Astrocyte (in vitro differentiated cells and primary cell): ENCODE measurements at regions not wholly inside any gene's neighbourhood (a gene's known extent, or its start where the extent isn't known, plus 50 kb on each side); places are given as distances from the start of the nearest gene placed in this dataset.
"Not testable (repeated sequence)": the region's sequence is repeated elsewhere in the genome, so short reads cannot be mapped to it uniquely, and the experiment has no call there.

Experiments
- DNase-seq: peaks from one replicate; pipeline ENCODE4 v3.0.0-alpha.2; 2010; ENCODE audit warnings: low read depth
- FAIRE-seq: peaks from 2 replicates; lab custom pipeline; 2011; peaks lifted over from hg19 to GRCh38; lab: Jason Lieb, UNC
- H2AFZ ChIP-seq: 2 replicates; pipeline ENCODE4 v1.6.0; 2012; ENCODE audit warnings: low read depth, low read length, inconsistent platforms
- H3K27ac ChIP-seq: 2 replicates; pipeline ENCODE4 v1.5.1; 2011; ENCODE audit warnings: low read depth, low read length, inconsistent platforms
- H3K27me3 ChIP-seq: 2 replicates; pipeline ENCODE4 v1.6.0; 2011; ENCODE audit warnings: low read length, inconsistent platforms; ENCODE audit not compliant: insufficient read depth
- H3K36me3 ChIP-seq: 2 replicates; pipeline ENCODE4 v1.5.1; 2011; ENCODE audit warnings: low read length, inconsistent platforms; ENCODE audit not compliant: insufficient read depth
- H3K4me1 ChIP-seq: 2 replicates; pipeline ENCODE4 v1.5.1; 2011; ENCODE audit warnings: low read length, inconsistent platforms; ENCODE audit not compliant: insufficient read depth
- H3K4me2 ChIP-seq: 2 replicates; pipeline ENCODE4 v1.6.0; 2012; ENCODE audit warnings: low read length, inconsistent platforms
- H3K4me3 ChIP-seq: 2 replicates; pipeline ENCODE4 v1.5.1; 2011; ENCODE audit warnings: low read depth, mild to moderate bottlenecking, low read length, inconsistent platforms; ENCODE audit not compliant: insufficient read depth
- H3K79me2 ChIP-seq: 2 replicates; pipeline ENCODE4 v1.6.0; 2012; ENCODE audit warnings: mild to moderate bottlenecking, low read length, inconsistent platforms; ENCODE audit not compliant: insufficient read depth
- H3K9ac ChIP-seq: 2 replicates; pipeline ENCODE4 v1.6.0; 2012; ENCODE audit warnings: mild to moderate bottlenecking, low read length, inconsistent platforms
- H3K9me3 ChIP-seq: 2 replicates; pipeline ENCODE4 v1.5.1; 2012; ENCODE audit warnings: low read depth, mild to moderate bottlenecking, low read length, inconsistent platforms; ENCODE audit not compliant: insufficient read depth
- H4K20me1 ChIP-seq: 2 replicates; pipeline ENCODE4 v1.6.0; 2012; ENCODE audit warnings: low read length, inconsistent platforms; ENCODE audit not compliant: insufficient read depth
- H3K27ac Mint-ChIP-seq: one replicate; pipeline ENCODE4 v1.8.0; 2021; ENCODE audit warnings: mild to moderate bottlenecking, mixed read lengths; ENCODE audit not compliant: unreplicated experiment
- H3K27me3 Mint-ChIP-seq: one replicate; pipeline ENCODE4 v1.8.0; 2021; ENCODE audit warnings: low read depth, mixed read lengths; ENCODE audit not compliant: unreplicated experiment
- H3K36me3 Mint-ChIP-seq: one replicate; pipeline ENCODE4 v1.8.0; 2021; ENCODE audit warnings: low read depth, mixed read lengths; ENCODE audit not compliant: unreplicated experiment
- H3K4me1 Mint-ChIP-seq: one replicate; pipeline ENCODE4 v1.8.0; 2021; ENCODE audit warnings: low read depth, mixed read lengths; ENCODE audit not compliant: unreplicated experiment
- H3K4me3 Mint-ChIP-seq: one replicate; pipeline ENCODE4 v1.8.0; 2021; ENCODE audit warnings: mild to moderate bottlenecking, moderate library complexity, mixed read lengths; ENCODE audit not compliant: unreplicated experiment
- H3K9me3 Mint-ChIP-seq: one replicate; pipeline ENCODE4 v1.8.0; 2021; ENCODE audit warnings: mild to moderate bottlenecking, mixed read lengths; ENCODE audit not compliant: unreplicated experiment
- EZH2 ChIP-seq: IDR thresholded peaks from 2 replicates; pipeline ENCODE4 v1.6.1; 2012; ENCODE audit warnings: mild to moderate bottlenecking, low read length, inconsistent platforms; ENCODE audit not compliant: insufficient read depth
- TF ChIP-seq, protein P1 (sequence below): IDR thresholded peaks from 2 replicates; pipeline ENCODE4 v1.5.1; 2011; ENCODE audit warnings: low read depth, mild to moderate bottlenecking, inconsistent platforms, low read length, moderate library complexity; ENCODE audit not compliant: insufficient read depth

- Mint-ChIP-seq H3K4me3 (no peak overlapping the region), H3K4me1 (no peaks in the 10 kb centered on the region)
- DNase-seq, result no peak
Observed at GRCh38 chrX:25754399-25754798, 383.7 kb upstream of the MAGEB18 start.

GRCh38 chrX:25755194-25755593 lies 382.9 kb upstream of the MAGEB18 start:
- Histone ChIP-seq H4K20me1 (no peaks in the 10 kb centered on the region), H3K9ac (no peak overlapping the region), H2AFZ (no peak overlapping the region), H3K36me3 (no peaks in the 10 kb centered on the region), H3K4me2 (no peak overlapping the region), H3K4me1 (no peaks in the 10 kb centered on the region), H3K27me3 (no peaks in the 10 kb centered on the region), H3K9me3 (no peaks in the 10 kb centered on the region), H3K4me3 (no peak overlapping the region), H3K27ac (no peak overlapping the region), H3K79me2 (no peaks in the 10 kb centered on the region)
- H3K4me3 Mint-ChIP-seq, result no peak overlapping the region
- no peak for DNase-seq
- no peaks in the 10 kb centered on the region for H3K27me3 Mint-ChIP-seq
- H3K4me1 Mint-ChIP-seq, result no peaks in the 10 kb centered on the region
- H3K27ac Mint-ChIP-seq, result no peak overlapping the region
- no peaks in the 10 kb centered on the region for H3K36me3 Mint-ChIP-seq
- no peak for TF ChIP-seq EZH2
- TF ChIP-seq, protein P1, sequence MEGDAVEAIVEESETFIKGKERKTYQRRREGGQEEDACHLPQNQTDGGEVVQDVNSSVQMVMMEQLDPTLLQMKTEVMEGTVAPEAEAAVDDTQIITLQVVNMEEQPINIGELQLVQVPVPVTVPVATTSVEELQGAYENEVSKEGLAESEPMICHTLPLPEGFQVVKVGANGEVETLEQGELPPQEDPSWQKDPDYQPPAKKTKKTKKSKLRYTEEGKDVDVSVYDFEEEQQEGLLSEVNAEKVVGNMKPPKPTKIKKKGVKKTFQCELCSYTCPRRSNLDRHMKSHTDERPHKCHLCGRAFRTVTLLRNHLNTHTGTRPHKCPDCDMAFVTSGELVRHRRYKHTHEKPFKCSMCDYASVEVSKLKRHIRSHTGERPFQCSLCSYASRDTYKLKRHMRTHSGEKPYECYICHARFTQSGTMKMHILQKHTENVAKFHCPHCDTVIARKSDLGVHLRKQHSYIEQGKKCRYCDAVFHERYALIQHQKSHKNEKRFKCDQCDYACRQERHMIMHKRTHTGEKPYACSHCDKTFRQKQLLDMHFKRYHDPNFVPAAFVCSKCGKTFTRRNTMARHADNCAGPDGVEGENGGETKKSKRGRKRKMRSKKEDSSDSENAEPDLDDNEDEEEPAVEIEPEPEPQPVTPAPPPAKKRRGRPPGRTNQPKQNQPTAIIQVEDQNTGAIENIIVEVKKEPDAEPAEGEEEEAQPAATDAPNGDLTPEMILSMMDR, result no peak
- no peaks in the 10 kb centered on the region for H3K9me3 Mint-ChIP-seq
- FAIRE-seq, result no peak

More at GRCh38 chrX:25754399-25754798, 383.7 kb upstream of the MAGEB18 start:
- H3K79me2 ChIP-seq, result no peaks in the 10 kb centered on the region
- no peaks in the 10 kb centered on the region for H3K9me3 ChIP-seq
- no peak overlapping the region for H3K27ac ChIP-seq
- no peak overlapping the region for H3K4me2 ChIP-seq
- TF ChIP-seq EZH2, result no peak
- H3K36me3 ChIP-seq, result no peaks in the 10 kb centered on the region
- H3K4me3 ChIP-seq, result no peak overlapping the region
- Mint-ChIP-seq H3K36me3 (no peaks in the 10 kb centered on the region), H3K9me3 (no peaks in the 10 kb centered on the region), H3K27ac (no peak overlapping the region), H3K27me3 (no peaks in the 10 kb centered on the region)
- H3K4me1 ChIP-seq, result no peaks in the 10 kb centered on the region
- H3K27me3 ChIP-seq, result no peaks in the 10 kb centered on the region
- H2AFZ ChIP-seq, result no peak overlapping the region
- no peak for FAIRE-seq
- no peaks in the 10 kb centered on the region for H4K20me1 ChIP-seq
- H3K9ac ChIP-seq, result no peak overlapping the region

DNA sequence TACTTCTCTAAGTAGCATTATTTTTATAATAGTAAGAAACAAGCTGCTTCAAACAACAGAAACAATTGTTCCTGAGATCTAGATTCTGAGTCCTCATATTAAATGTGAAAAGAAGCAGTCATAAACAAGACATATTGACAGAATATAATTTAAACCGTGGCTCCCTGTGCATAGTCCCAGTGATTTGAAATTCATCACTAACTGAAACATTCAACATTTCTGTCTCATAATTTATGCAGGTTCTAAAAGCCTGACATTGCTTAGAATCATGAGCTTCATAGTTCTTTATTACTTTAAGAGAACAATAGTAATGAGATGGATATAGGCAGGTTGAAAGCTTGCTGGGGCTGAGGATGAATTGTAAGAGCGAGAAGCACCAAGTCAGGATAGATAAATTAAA lies 375.5 kb upstream of the MAGEB18 start:
- Histone ChIP-seq H3K27me3 (no peaks in the 10 kb centered on the region), H3K4me1 (no peaks in the 10 kb centered on the region), H3K9me3 (no peaks in the 10 kb centered on the region), H3K4me3 (no peak overlapping the region), H3K36me3 (no peaks in the 10 kb centered on the region), H3K27ac (no peak overlapping the region), H3K79me2 (no peaks in the 10 kb centered on the region), H2AFZ (no peak overlapping the region), H4K20me1 (no peaks in the 10 kb centered on the region), H3K4me2 (no peak overlapping the region), H3K9ac (no peak overlapping the region)
- FAIRE-seq (no peak), DNase-seq (no peak)
- Mint-ChIP-seq H3K4me3 (no peak overlapping the region), H3K27ac (no peak overlapping the region), H3K4me1 (no peaks in the 10 kb centered on the region), H3K9me3 (no peaks in the 10 kb centered on the region), H3K36me3 (no peaks in the 10 kb centered on the region), H3K27me3 (no peaks in the 10 kb centered on the region)
- TF ChIP-seq, protein P1, result no peak

GRCh38 chrX:25771853-25772252 lies 366.3 kb upstream of the MAGEB18 start:
- H3K27me3 ChIP-seq, H3K36me3 Mint-ChIP-seq, H4K20me1 ChIP-seq, H3K4me1 Mint-ChIP-seq, H3K9me3 ChIP-seq, H3K79me2 ChIP-seq, DNase-seq, H3K36me3 ChIP-seq, H3K4me2 ChIP-seq, H3K4me1 ChIP-seq, H3K4me3 ChIP-seq, H3K4me3 Mint-ChIP-seq, H3K9ac ChIP-seq, H3K27me3 Mint-ChIP-seq, H3K27ac Mint-ChIP-seq, H3K9me3 Mint-ChIP-seq, H2AFZ ChIP-seq, H3K27ac ChIP-seq: not testable (repeated sequence)
- peak; percentile 9 for FAIRE-seq

- not testable (repeated sequence) for H3K4me3 ChIP-seq, H3K27me3 ChIP-seq, H3K4me3 Mint-ChIP-seq, H3K36me3 Mint-ChIP-seq, H3K79me2 ChIP-seq, H3K27ac ChIP-seq, H3K36me3 ChIP-seq, FAIRE-seq, H3K4me2 ChIP-seq, H3K9me3 Mint-ChIP-seq, H3K27ac Mint-ChIP-seq, H3K9ac ChIP-seq, H2AFZ ChIP-seq, H3K27me3 Mint-ChIP-seq, H3K4me1 Mint-ChIP-seq, H3K9me3 ChIP-seq, H4K20me1 ChIP-seq, DNase-seq, H3K4me1 ChIP-seq
Observed at GRCh38 chrX:25797796-25798195, 340.3 kb upstream of the MAGEB18 start.
